ENCODE measurements at regions not wholly inside any gene's neighbourhood (a gene's known extent, or its start where the extent isn't known, plus 50 kb on each side); places are given as distances from the start of the nearest gene placed in this dataset.

DNA sequence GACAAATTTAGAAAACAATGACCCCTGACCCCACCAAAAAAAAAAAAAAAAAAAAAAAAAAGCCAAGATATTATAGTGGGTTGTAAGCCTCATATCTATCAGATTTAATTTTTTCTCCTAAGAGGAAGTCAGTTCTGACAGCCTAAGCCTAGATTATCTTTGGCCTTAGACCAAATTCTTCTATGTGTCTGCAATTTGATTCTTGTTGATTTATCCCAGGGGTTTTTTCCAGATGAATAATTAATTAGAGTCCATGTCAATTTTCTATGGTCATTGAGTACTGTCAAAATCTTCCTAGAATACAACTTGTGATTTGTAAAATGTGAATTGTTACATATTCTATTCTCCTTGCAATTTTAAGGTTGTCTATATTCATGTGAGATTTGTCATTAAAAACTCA lies 151.6 kb upstream of the CACNA2D1 start:
- no peaks in the 10 kb centered on the region for H3K36me3 ChIP-seq (ENCODE audit: control insufficient read depth in 2 of 2, insufficient read depth in 2 of 2, low read length in 1 of 2)
- POLR2A ChIA-PET, result interaction anchor here (0.7 kb wide), 1 partner anchor 166 kb away, joined by 3 read pairs; no protein-coding TSS in a partner anchor
- no peaks in the 10 kb centered on the region for H3K27me3 ChIP-seq (replicated peaks in 1 of 2; ENCODE audit: control insufficient read depth in 2 of 2, insufficient read depth in 2 of 2, low read length in 1 of 2)
- H3K27ac ChIP-seq (ENCODE audit: control insufficient read depth, insufficient read depth), result no peak overlapping the region
- RAD21 ChIA-PET (ENCODE audit: unreplicated experiment), result interaction anchor here (1.2 kb wide), 1 partner anchor 93 kb away, joined by 3 read pairs; no protein-coding TSS in a partner anchor
- H3K9ac ChIP-seq (ENCODE audit: control insufficient read depth, insufficient read depth, low read length), result no peak overlapping the region
- H2AFZ ChIP-seq (ENCODE audit: control insufficient read depth, low read depth, low read length), result no peak overlapping the region
- in situ Hi-C loops (cut with MboI) (no loop called here), intact Hi-C loops (cut with micrococcal nuclease; ENCODE audit: unreplicated experiment) (no loop called here)
- SMC1A ChIA-PET (ENCODE audit: uncharacterized antibody, unreplicated experiment), result interaction anchor here (2.1 to 2.2 kb wide), 2 partner anchors 11 to 23 kb away, joined by 10 to 15 read pairs; no protein-coding TSS in a partner anchor
- H3K9me3 ChIP-seq (replicated peaks; ENCODE audit: control insufficient read depth, insufficient read depth, low read length), result no peaks in the 10 kb centered on the region
- no peaks in the 10 kb centered on the region for H3K4me1 ChIP-seq (ENCODE audit: control insufficient read depth, insufficient read depth, low read length)
- no peak overlapping the region for H3K4me3 ChIP-seq
- no peak overlapping the region for H3K4me2 ChIP-seq (ENCODE audit: control insufficient read depth, insufficient read depth)
- no peaks in the 10 kb centered on the region for H4K20me1 ChIP-seq (ENCODE audit: control insufficient read depth, insufficient read depth)
- CTCF ChIA-PET, result interaction anchor here (0.7 to 2.4 kb wide), 3 partner anchors 11 to 550 kb away, joined by 7 to 11 read pairs (median 10); no protein-coding TSS in a partner anchor
- no peak for DNase-seq (ENCODE audit: low read depth, low spot score)
- ATAC-seq, result no peak
- FAIRE-seq, result no peak
- no peaks in the 10 kb centered on the region for H3K79me2 ChIP-seq (ENCODE audit: control insufficient read depth, insufficient read depth, low read length)
- no TSS peak for BruUV-seq (replicated peaks)
- TF ChIP-seq GABPA (IDR thresholded peaks at IDR 0.05; ENCODE audit: low read depth) (no peak), ATF7 (IDR thresholded peaks at IDR 0.05; ENCODE audit: low read depth) (no peak), YY1 (IDR thresholded peaks at IDR 0.05; ENCODE audit: low read depth, low read length) (no peak), SREBF2 (IDR thresholded peaks at IDR 0.05; ENCODE audit: low read length) (no peak), ZNF217 (IDR thresholded peaks at IDR 0.05) (no peak), CBFB (IDR thresholded peaks at IDR 0.05; ENCODE audit: low read depth) (no peak), ZBTB40 (IDR thresholded peaks at IDR 0.05; ENCODE audit: borderline replicate concordance) (no peak)
- TF ChIP-seq, protein P1, sequence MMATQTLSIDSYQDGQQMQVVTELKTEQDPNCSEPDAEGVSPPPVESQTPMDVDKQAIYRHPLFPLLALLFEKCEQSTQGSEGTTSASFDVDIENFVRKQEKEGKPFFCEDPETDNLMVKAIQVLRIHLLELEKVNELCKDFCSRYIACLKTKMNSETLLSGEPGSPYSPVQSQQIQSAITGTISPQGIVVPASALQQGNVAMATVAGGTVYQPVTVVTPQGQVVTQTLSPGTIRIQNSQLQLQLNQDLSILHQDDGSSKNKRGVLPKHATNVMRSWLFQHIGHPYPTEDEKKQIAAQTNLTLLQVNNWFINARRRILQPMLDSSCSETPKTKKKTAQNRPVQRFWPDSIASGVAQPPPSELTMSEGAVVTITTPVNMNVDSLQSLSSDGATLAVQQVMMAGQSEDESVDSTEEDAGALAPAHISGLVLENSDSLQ (IDR thresholded peaks at IDR 0.05), result no peak
- TF ChIP-seq, protein P2, sequence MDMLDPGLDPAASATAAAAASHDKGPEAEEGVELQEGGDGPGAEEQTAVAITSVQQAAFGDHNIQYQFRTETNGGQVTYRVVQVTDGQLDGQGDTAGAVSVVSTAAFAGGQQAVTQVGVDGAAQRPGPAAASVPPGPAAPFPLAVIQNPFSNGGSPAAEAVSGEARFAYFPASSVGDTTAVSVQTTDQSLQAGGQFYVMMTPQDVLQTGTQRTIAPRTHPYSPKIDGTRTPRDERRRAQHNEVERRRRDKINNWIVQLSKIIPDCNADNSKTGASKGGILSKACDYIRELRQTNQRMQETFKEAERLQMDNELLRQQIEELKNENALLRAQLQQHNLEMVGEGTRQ (IDR thresholded peaks at IDR 0.05; ENCODE audit: borderline replicate concordance, low read depth, low read length), result no peak
- TF ChIP-seq, protein P3, sequence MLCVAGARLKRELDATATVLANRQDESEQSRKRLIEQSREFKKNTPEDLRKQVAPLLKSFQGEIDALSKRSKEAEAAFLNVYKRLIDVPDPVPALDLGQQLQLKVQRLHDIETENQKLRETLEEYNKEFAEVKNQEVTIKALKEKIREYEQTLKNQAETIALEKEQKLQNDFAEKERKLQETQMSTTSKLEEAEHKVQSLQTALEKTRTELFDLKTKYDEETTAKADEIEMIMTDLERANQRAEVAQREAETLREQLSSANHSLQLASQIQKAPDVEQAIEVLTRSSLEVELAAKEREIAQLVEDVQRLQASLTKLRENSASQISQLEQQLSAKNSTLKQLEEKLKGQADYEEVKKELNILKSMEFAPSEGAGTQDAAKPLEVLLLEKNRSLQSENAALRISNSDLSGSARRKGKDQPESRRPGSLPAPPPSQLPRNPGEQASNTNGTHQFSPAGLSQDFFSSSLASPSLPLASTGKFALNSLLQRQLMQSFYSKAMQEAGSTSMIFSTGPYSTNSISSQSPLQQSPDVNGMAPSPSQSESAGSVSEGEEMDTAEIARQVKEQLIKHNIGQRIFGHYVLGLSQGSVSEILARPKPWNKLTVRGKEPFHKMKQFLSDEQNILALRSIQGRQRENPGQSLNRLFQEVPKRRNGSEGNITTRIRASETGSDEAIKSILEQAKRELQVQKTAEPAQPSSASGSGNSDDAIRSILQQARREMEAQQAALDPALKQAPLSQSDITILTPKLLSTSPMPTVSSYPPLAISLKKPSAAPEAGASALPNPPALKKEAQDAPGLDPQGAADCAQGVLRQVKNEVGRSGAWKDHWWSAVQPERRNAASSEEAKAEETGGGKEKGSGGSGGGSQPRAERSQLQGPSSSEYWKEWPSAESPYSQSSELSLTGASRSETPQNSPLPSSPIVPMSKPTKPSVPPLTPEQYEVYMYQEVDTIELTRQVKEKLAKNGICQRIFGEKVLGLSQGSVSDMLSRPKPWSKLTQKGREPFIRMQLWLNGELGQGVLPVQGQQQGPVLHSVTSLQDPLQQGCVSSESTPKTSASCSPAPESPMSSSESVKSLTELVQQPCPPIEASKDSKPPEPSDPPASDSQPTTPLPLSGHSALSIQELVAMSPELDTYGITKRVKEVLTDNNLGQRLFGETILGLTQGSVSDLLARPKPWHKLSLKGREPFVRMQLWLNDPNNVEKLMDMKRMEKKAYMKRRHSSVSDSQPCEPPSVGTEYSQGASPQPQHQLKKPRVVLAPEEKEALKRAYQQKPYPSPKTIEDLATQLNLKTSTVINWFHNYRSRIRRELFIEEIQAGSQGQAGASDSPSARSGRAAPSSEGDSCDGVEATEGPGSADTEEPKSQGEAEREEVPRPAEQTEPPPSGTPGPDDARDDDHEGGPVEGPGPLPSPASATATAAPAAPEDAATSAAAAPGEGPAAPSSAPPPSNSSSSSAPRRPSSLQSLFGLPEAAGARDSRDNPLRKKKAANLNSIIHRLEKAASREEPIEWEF (IDR thresholded peaks at IDR 0.05; ENCODE audit: insufficient replicate concordance, low read depth, low read length), result no peak
